A549 (cell line): ENCODE measurements at regions not wholly inside any gene's neighbourhood (a gene's known extent, or its start where the extent isn't known, plus 50 kb on each side); places are given as distances from the start of the nearest gene placed in this dataset.

Source experiments
- ATAC-seq, 2 experiments: fragments of 200-7000 bp in 1 of 2; fragments of >200 bp in 1 of 2; cut with Nextera tagmentation in 1 of 2; cut with Tn5 transposase in 1 of 2; 3 replicates each; pipeline versions ENCODE4 v1.8.0 to v1.9.1; 2018 to 2020; ENCODE audit warnings: mild to moderate bottlenecking in 1 of 2, moderate library complexity in 1 of 2
- CTCF ChIA-PET: fragments of 300-600 bp; sonication (Branson Sonifier 250); formaldehyde crosslinking; extraction: SDS; loops from one replicate; lab custom pipeline; 2021; ENCODE audit warnings: antibody characterized with exemption, inconsistent platforms; lab: Yijun Ruan, JAX
- POLR2A ChIA-PET: fragments of 350-600 bp; formaldehyde crosslinking; extraction: SDS; loops from one replicate; lab custom pipeline; 2021; ENCODE audit warnings: antibody characterized with exemption, inconsistent platforms; lab: Yijun Ruan, JAX
- DNase-seq, 2 experiments: peaks; one replicate each; pipeline versions ENCODE4 v3.0.0 to v3.0.0-alpha.2; 2011 to 2016; ENCODE audit warnings: low read depth in 1 of 2, low spot score in 1 of 2
- FAIRE-seq: peaks from 2 replicates; lab custom pipeline; 2011; peaks lifted over from hg19 to GRCh38; lab: Jason Lieb, UNC
- H3K27ac ChIP-seq, 2 experiments: fragments of >200 bp; sonication (Bioruptor Twin); formaldehyde crosslinking; 3 replicates each; pipeline ENCODE4 v1.5.1; 2016 to 2017
- H3K4me1 ChIP-seq: fragments of >200 bp; sonication (Bioruptor Twin); formaldehyde crosslinking; 3 replicates; pipeline ENCODE4 v1.6.1; 2016
- H3K4me2 ChIP-seq: fragments of >200 bp; sonication (Bioruptor Twin); formaldehyde crosslinking; 3 replicates; pipeline ENCODE4 v1.6.1; 2016
- H3K4me3 ChIP-seq: fragments of >200 bp; sonication (Bioruptor Twin); formaldehyde crosslinking; 3 replicates; pipeline ENCODE4 v1.5.1; 2016
- H3K9me3 ChIP-seq: fragments of >200 bp; sonication (Bioruptor Twin); formaldehyde crosslinking; 3 replicates; pipeline ENCODE4 v1.6.1; 2016
- BHLHE40 ChIP-seq: IDR thresholded peaks from 2 replicates; pipeline ENCODE4 v1.6.1; 2012; ENCODE audit warnings: low read depth, low read length, inconsistent platforms
- CHD2 ChIP-seq: fragments of 150-350 bp; IDR thresholded peaks from 2 replicates; pipeline ENCODE4 v1.6.1; 2014; ENCODE audit warnings: low read length; ENCODE audit not compliant: partially characterized antibody
- CHD4 ChIP-seq: fragments of 200-600 bp; sonication (generic); IDR thresholded peaks from 2 replicates; pipeline ENCODE4 v1.6.1; 2016; ENCODE audit warnings: antibody characterized with exemption, mild to moderate bottlenecking, borderline replicate concordance
- FOSL2 ChIP-seq, 2 experiments: fragments of 450-650 bp in 1 of 2; fragments of >200 bp in 1 of 2; sonication (Bioruptor Twin) in 1 of 2; formaldehyde crosslinking; IDR thresholded peaks; 2 replicates each; pipeline versions ENCODE4 v1.5.0 to v1.6.1; 2016 to 2020; ENCODE audit warnings: mild to moderate bottlenecking in 1 of 2, moderate library complexity in 1 of 2
- HES2 ChIP-seq: fragments of >200 bp; sonication (Bioruptor Twin); formaldehyde crosslinking; IDR thresholded peaks from 2 replicates; pipeline ENCODE4 v1.6.1; 2016
- HMGXB4 ChIP-seq: fragments of 250-450 bp; sonication (Bioruptor Pico); IDR thresholded peaks from 2 replicates; pipeline ENCODE4 v1.5.0; 2021; ENCODE audit warnings: mild to moderate bottlenecking, moderate library complexity, borderline replicate concordance
- MAFK ChIP-seq: fragments of 450-650 bp; IDR thresholded peaks from 2 replicates; pipeline ENCODE4 v1.6.1; 2014; ENCODE audit not compliant: partially characterized antibody
- MAX ChIP-seq: IDR thresholded peaks from 2 replicates; pipeline ENCODE4 v1.6.1; 2012
- MAZ ChIP-seq: fragments of 150-350 bp; IDR thresholded peaks from 2 replicates; pipeline ENCODE4 v1.6.1; 2014; ENCODE audit warnings: antibody characterized with exemption, low read depth, low read length, borderline replicate concordance
- MYC ChIP-seq: IDR thresholded peaks from 2 replicates; pipeline ENCODE4 v1.6.1; 2012; ENCODE audit warnings: mild to moderate bottlenecking, inconsistent platforms, low read length, improper control_type of control experiment, borderline replicate concordance
- PHF8 ChIP-seq: fragments of 200-600 bp; sonication (generic); IDR thresholded peaks from 2 replicates; pipeline ENCODE4 v1.6.1; 2016; ENCODE audit warnings: low read depth, mild to moderate bottlenecking, antibody characterized with exemption, moderate library complexity, borderline replicate concordance
- RAD21 ChIP-seq, 2 experiments: fragments of >200 bp in 1 of 2; sonication (Bioruptor Twin) in 1 of 2; formaldehyde crosslinking in 1 of 2; IDR thresholded peaks in 1 of 2; conservative IDR thresholded peaks in 1 of 2; 2 replicates in 1 of 2; 3 replicates in 1 of 2; pipeline ENCODE4 v1.6.1; 2012 to 2018; ENCODE audit warnings: inconsistent platforms in 1 of 2
- RARB ChIP-seq: fragments of 250-450 bp; sonication (Bioruptor Pico); IDR thresholded peaks from 2 replicates; pipeline ENCODE4 v1.8.0; 2021; ENCODE audit warnings: mild to moderate bottlenecking, moderate library complexity
- RNF2 ChIP-seq: fragments of 200-600 bp; sonication (generic); IDR thresholded peaks from 2 replicates; pipeline ENCODE4 v1.6.1; 2016; ENCODE audit warnings: low read depth, mild to moderate bottlenecking, antibody characterized with exemption, moderate library complexity, borderline replicate concordance
- TFCP2L1 ChIP-seq: fragments of 250-450 bp; sonication (Bioruptor Pico); IDR thresholded peaks from 2 replicates; pipeline ENCODE4 v1.5.0; 2021; ENCODE audit warnings: mild to moderate bottlenecking
- TP53 ChIP-seq: fragments of 250-450 bp; sonication (Bioruptor Pico); IDR thresholded peaks from 2 replicates; pipeline ENCODE4 v1.5.0; 2021; ENCODE audit warnings: mild to moderate bottlenecking, moderate library complexity
- ZC3H11A ChIP-seq: fragments of 450-650 bp; IDR thresholded peaks from 2 replicates; pipeline ENCODE4 v1.6.1; 2014; ENCODE audit warnings: antibody characterized with exemption, mild to moderate bottlenecking
- ZFP36 ChIP-seq: fragments of 450-650 bp; IDR thresholded peaks from 2 replicates; pipeline ENCODE4 v1.6.1; 2014; ENCODE audit warnings: borderline replicate concordance; ENCODE audit not compliant: partially characterized antibody
- WGBS: methylation state at CpG from one replicate; pipeline ENCODE4 v1.1.6; 2017; ENCODE audit errors: missing lambda C conversion rate; 5-methylcytosine and 5-hydroxymethylcytosine counted together
- TF ChIP-seq, protein P1 (sequence below): fragments of 150-350 bp; IDR thresholded peaks from 2 replicates; pipeline ENCODE4 v1.6.1; 2014; ENCODE audit warnings: low read depth, mild to moderate bottlenecking, low read length
- TF ChIP-seq, protein P2 (sequence below): fragments of >200 bp; sonication (Bioruptor Twin); formaldehyde crosslinking; IDR thresholded peaks from 3 replicates; pipeline ENCODE4 v1.6.1; 2016

GRCh38 chr13:109568339-109568818, 218.0 kb downstream of the IRS2 start:
- TF ChIP-seq TP53 (CRISPR knock-in tag) (no peak), MAFK (peak; percentile 41)
- 22% methylated on average over 4 of the region's 4 CpGs for WGBS
- CTCF ChIA-PET, result no interaction called here
- Histone ChIP-seq H3K4me3 (no peak overlapping the region), H3K27ac (peak overlapping the region; percentile 68 to 73), H3K4me2 (peak overlapping the region; percentile 61), H3K9me3 (no peaks in the 10 kb centered on the region), H3K4me1 (peaks cover 17% of the 10 kb centered on the region)
- FAIRE-seq (no peak), ATAC-seq (peak in 1 of 2 experiments; percentile 54; a peak in 4 of 6 replicates), DNase-seq (no peak)
- POLR2A ChIA-PET, result no interaction called here

DNA sequence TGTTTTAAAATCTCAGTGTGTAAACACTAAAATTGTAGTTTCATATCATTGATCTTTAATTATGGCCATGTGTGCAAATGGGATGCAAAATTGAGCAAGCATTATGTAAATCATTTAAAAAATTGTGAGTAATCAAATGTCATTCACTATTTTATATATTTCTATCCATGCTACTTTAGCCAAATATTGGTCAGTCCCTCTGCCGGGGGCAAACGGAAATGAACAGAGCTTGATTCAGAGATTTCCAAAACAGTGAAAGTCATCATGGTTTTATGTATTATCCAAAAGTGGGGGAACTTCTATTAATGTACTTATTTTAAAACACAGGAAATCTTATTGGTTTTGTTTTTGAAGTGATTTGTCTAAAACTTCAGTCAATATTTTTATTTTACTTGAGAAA, 219.1 kb downstream of the IRS2 start:
- ATAC-seq, result no peak
- POLR2A ChIA-PET, result no interaction called here

DNA sequence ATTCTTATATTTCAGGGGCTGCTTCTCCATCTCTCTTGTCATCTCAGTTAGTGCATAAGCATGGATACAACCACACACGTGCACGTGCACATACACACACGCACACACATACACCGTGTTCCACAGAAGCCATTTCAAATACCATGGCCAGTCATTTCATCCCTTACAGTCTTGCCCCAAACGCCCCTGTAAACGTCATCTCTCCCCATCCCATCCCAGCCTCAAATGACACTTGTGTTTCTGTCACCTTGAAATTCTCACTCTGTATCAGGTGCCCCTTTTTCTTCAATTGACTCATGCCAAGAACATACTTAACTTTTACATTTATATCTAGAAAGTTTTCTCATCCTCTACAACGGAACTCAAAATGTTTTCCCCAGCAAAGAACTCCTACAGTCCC, 220.5 kb downstream of the IRS2 start:
- ATAC-seq, result no peak
- ChIA-PET CTCF (no interaction called here), POLR2A (no interaction called here)
- no peak for DNase-seq
- H3K4me2 ChIP-seq, result no peak overlapping the region
- TF ChIP-seq TP53 (CRISPR knock-in tag), result no peak
- TF ChIP-seq MYC, result no peak
- TF ChIP-seq HMGXB4 (CRISPR knock-in tag), result no peak
- no peak for TF ChIP-seq CHD2
- no peak for TF ChIP-seq BHLHE40
- no peak for TF ChIP-seq RNF2
- no peak for TF ChIP-seq HES2
- TF ChIP-seq RARB (CRISPR knock-in tag), result no peak
- TF ChIP-seq FOSL2 (IDR thresholded peaks at IDR 0.05), result no peak
- TF ChIP-seq FOSL2 (CRISPR knock-in tag; IDR thresholded peaks at IDR 0.05), result no peak
- no peak for TF ChIP-seq MAZ
- TF ChIP-seq MAX, result no peak
- TF ChIP-seq, protein P1, sequence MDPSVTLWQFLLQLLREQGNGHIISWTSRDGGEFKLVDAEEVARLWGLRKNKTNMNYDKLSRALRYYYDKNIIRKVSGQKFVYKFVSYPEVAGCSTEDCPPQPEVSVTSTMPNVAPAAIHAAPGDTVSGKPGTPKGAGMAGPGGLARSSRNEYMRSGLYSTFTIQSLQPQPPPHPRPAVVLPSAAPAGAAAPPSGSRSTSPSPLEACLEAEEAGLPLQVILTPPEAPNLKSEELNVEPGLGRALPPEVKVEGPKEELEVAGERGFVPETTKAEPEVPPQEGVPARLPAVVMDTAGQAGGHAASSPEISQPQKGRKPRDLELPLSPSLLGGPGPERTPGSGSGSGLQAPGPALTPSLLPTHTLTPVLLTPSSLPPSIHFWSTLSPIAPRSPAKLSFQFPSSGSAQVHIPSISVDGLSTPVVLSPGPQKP, result no peak
- no peak for TF ChIP-seq CHD4
- TF ChIP-seq PHF8, result no peak
- H3K4me1 ChIP-seq, result peaks cover 17% of the 10 kb centered on the region
- H3K27ac ChIP-seq, result no peak overlapping the region
- no peaks in the 10 kb centered on the region for H3K9me3 ChIP-seq
- no peak overlapping the region for H3K4me3 ChIP-seq
- FAIRE-seq, result no peak
- WGBS, result 91% methylated on average over 7 of the region's 7 CpGs

More for the DNA sequence above, 219.1 kb downstream of the IRS2 start:
- Histone ChIP-seq H3K4me3 (no peak overlapping the region), H3K9me3 (no peaks in the 10 kb centered on the region), H3K27ac (peak overlapping the region in 1 of 2 experiments; percentile 4; a peak in 1 of 6 replicates), H3K4me1 (peaks cover 17% of the 10 kb centered on the region), H3K4me2 (no peak overlapping the region)
- FAIRE-seq (no peak), DNase-seq (no peak)
- no peak for TF ChIP-seq ZFP36
- no peak for TF ChIP-seq RNF2
- TF ChIP-seq, protein P2, sequence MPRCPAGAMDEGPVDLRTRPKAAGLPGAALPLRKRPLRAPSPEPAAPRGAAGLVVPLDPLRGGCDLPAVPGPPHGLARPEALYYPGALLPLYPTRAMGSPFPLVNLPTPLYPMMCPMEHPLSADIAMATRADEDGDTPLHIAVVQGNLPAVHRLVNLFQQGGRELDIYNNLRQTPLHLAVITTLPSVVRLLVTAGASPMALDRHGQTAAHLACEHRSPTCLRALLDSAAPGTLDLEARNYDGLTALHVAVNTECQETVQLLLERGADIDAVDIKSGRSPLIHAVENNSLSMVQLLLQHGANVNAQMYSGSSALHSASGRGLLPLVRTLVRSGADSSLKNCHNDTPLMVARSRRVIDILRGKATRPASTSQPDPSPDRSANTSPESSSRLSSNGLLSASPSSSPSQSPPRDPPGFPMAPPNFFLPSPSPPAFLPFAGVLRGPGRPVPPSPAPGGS, result no peak
- TF ChIP-seq RAD21 (conservative IDR thresholded peaks at IDR 0.05 in 1 of 2, IDR thresholded peaks at IDR 0.05 in 1 of 2), result no peak
- TF ChIP-seq TFCP2L1 (CRISPR knock-in tag), result no peak
- TF ChIP-seq ZC3H11A, result no peak
- CTCF ChIA-PET, result no interaction called here
- WGBS, result 90% methylated on average over 2 of the region's 2 CpGs
